ENCODE measurements at regions not wholly inside any gene's neighbourhood (a gene's known extent, or its start where the extent isn't known, plus 50 kb on each side); places are given as distances from the start of the nearest gene placed in this dataset.

DNA sequence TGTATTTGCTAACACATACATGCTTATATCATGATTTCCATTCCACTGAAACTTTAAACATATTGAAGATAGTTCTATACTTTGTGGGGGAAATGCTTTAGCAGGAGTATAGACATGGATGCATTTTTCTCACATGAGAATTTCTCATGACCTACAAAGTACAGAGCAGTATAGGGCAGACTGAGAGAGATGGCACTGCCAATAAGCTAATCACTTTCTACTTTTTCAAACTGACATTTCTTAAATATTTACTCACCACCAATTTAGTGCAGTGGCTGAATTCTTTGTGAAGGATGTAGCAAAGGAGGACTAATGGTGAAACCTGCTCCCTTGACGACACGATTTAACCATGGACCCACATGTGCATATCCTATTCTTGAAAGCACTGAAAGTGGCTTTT lies 923.5 kb downstream of the ADGRL2 start:
- H3K4me3 ChIP-seq (ENCODE audit: low read depth, low read length) = no peak overlapping the region
- no peak for DNase-seq (ENCODE audit: low read depth)
- no peak for TF ChIP-seq CTCF (conservative IDR thresholded peaks at IDR 0.05; ENCODE audit: low read depth, low read length)

DNA sequence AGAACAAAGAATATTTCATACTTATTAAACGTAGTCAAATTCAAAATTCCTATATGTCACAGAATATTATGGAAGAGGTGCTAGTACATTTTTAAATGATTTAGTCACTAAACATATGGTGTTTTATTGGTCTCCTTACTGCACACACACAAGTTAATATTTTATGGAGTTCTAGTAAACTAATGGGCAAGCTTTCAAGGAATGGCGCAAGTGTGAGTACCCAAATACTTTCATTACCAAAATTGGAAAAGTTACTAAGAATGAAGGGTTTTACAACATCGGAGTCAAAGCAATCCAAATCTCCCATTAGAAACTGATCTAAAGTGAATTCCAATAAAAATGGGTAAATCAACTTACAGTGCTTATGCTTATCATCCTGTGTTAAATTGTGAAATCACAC lies 921.9 kb downstream of the ADGRL2 start:
- TF ChIP-seq CTCF (conservative IDR thresholded peaks at IDR 0.05; ENCODE audit: low read depth, low read length) = no peak
- no peak for DNase-seq (ENCODE audit: low read depth)

GRCh38 chr1:82721702-82722101 lies 921.0 kb downstream of the ADGRL2 start:
- TF ChIP-seq CTCF (conservative IDR thresholded peaks at IDR 0.05; ENCODE audit: low read depth, low read length) = no peak
- H3K4me3 ChIP-seq (ENCODE audit: low read depth, low read length) = no peak overlapping the region
- no peak for DNase-seq (ENCODE audit: low read depth)

More for the DNA sequence above, 921.9 kb downstream of the ADGRL2 start:
- no peak overlapping the region for H3K4me3 ChIP-seq (ENCODE audit: low read depth, low read length)

GRCh38 chr1:82718719-82719419 lies 918.1 kb downstream of the ADGRL2 start:
- no peak overlapping the region for H3K4me3 ChIP-seq (ENCODE audit: low read depth, low read length)
- no peak for DNase-seq (ENCODE audit: low read depth)
- no peak for TF ChIP-seq CTCF (conservative IDR thresholded peaks at IDR 0.05; ENCODE audit: low read depth, low read length)

DNA sequence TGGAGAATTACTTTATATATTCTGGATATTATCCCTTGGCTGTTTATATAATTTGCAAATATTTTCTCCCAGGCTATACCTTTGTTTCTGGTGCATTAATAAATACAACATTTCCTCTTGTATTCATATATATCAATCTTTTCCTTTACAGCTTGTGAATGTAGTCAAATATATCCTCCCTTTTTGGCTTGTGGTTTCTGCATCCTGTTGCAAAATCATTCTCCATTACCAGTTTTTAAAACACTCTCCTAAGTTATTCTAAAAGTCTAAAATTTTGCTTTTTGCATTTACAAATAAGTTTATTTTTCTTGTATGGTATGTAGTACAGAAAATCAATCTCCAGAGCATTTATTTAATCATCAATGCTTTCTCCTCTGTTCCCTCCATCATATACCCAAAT lies 909.4 kb downstream of the ADGRL2 start:
- H3K4me3 ChIP-seq (ENCODE audit: low read depth, low read length) = no peak overlapping the region
- TF ChIP-seq CTCF (conservative IDR thresholded peaks at IDR 0.05; ENCODE audit: low read depth, low read length) = no peak
- peak; percentile 10 for DNase-seq (ENCODE audit: low read depth)

- no peak overlapping the region for H3K4me3 ChIP-seq (ENCODE audit: low read depth, low read length)
- no peak for TF ChIP-seq CTCF (conservative IDR thresholded peaks at IDR 0.05; ENCODE audit: low read depth, low read length)
- DNase-seq (ENCODE audit: low read depth) = no peak
These were observed 906.9 kb downstream of the ADGRL2 start for GRCh38 chr1:82707681-82708080.

DNA sequence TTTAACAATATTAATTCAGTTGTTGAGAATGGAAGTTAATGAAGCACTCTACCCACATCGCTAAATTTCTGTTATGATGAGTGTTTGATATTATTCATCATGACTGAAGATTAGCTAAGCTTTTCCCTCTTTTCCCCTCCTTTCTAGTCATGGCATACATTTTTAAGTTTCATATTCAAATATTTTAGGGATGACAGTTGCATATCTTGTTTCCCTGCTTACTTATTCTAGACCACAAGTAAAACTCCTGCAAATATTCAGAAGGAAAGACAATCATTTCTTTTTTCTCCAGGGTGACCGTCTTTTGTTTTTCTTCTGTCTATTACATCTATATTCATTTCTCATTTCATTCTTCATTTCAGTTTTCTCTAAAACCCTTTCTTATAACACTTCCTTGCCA lies 906.0 kb downstream of the ADGRL2 start:
- H3K4me3 ChIP-seq (ENCODE audit: low read depth, low read length) = no peak overlapping the region
- peak; percentile 43 for DNase-seq (ENCODE audit: low read depth)
- no peak for TF ChIP-seq CTCF (conservative IDR thresholded peaks at IDR 0.05; ENCODE audit: low read depth, low read length)
